ENCODE measurements at regions not wholly inside any gene's neighbourhood (a gene's known extent, or its start where the extent isn't known, plus 50 kb on each side); places are given as distances from the start of the nearest gene placed in this dataset.

GRCh38 chr13:24085662-24086061 is 74.9 kb upstream of the SPATA13 start:
- TF ChIP-seq, protein P1, sequence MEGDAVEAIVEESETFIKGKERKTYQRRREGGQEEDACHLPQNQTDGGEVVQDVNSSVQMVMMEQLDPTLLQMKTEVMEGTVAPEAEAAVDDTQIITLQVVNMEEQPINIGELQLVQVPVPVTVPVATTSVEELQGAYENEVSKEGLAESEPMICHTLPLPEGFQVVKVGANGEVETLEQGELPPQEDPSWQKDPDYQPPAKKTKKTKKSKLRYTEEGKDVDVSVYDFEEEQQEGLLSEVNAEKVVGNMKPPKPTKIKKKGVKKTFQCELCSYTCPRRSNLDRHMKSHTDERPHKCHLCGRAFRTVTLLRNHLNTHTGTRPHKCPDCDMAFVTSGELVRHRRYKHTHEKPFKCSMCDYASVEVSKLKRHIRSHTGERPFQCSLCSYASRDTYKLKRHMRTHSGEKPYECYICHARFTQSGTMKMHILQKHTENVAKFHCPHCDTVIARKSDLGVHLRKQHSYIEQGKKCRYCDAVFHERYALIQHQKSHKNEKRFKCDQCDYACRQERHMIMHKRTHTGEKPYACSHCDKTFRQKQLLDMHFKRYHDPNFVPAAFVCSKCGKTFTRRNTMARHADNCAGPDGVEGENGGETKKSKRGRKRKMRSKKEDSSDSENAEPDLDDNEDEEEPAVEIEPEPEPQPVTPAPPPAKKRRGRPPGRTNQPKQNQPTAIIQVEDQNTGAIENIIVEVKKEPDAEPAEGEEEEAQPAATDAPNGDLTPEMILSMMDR (IDR thresholded peaks at IDR 0.05): no peak
- no peak for TF ChIP-seq POLR2A (IDR thresholded peaks at IDR 0.05)
